ENCODE measurements at regions not wholly inside any gene's neighbourhood (a gene's known extent, or its start where the extent isn't known, plus 50 kb on each side); places are given as distances from the start of the nearest gene placed in this dataset.
"Not testable (repeated sequence)": the region's sequence is repeated elsewhere in the genome, so short reads cannot be mapped to it uniquely, and the experiment has no call there.

GRCh38 chr17:27365329-27365945, 71.5 kb downstream of the WSB1 start:
- not testable (repeated sequence) for H3K9ac ChIP-seq (ENCODE audit: low read length in 3 of 3); DNase-seq; H3K4me1 ChIP-seq (ENCODE audit: control insufficient read depth in 2 of 3, insufficient read depth in 2 of 3, low read depth in 1 of 3, low read length in 3 of 3); H3K9me3 ChIP-seq (ENCODE audit: control insufficient read depth in 2 of 3, insufficient read depth in 1 of 3, low read length in 3 of 3); FAIRE-seq; H3K4me3 ChIP-seq (ENCODE audit: low read length in 3 of 3); H3K36me3 ChIP-seq (ENCODE audit: control insufficient read depth in 2 of 3, insufficient read depth in 3 of 3, low read length in 3 of 3); H3K27me3 ChIP-seq (ENCODE audit: control insufficient read depth, insufficient read depth, low read length); H3K27ac ChIP-seq (ENCODE audit: low read depth in 2 of 2, low read length in 2 of 2)
- intact Hi-C loops (cut with DNase I): loop anchor here (10.0 kb wide), 1 partner anchor 229 kb away; no protein-coding TSS in a partner anchor

- no peaks in the 10 kb centered on the region for H3K9me3 ChIP-seq (ENCODE audit: control insufficient read depth in 2 of 3, insufficient read depth in 1 of 3, low read length in 3 of 3)
- no peak overlapping the region for H3K4me3 ChIP-seq (ENCODE audit: low read length in 3 of 3)
- FAIRE-seq (no peak), DNase-seq (no peak)
- intact Hi-C loops (cut with DNase I): loop anchor here (10.0 kb wide), 1 partner anchor 228 kb away; no protein-coding TSS in a partner anchor
- no peaks in the 10 kb centered on the region for H3K4me1 ChIP-seq (ENCODE audit: control insufficient read depth in 2 of 3, insufficient read depth in 2 of 3, low read depth in 1 of 3, low read length in 3 of 3)
- no peaks in the 10 kb centered on the region for H3K27me3 ChIP-seq (ENCODE audit: control insufficient read depth, insufficient read depth, low read length)
- TF ChIP-seq CTCF (IDR thresholded peaks at IDR 0.05; ENCODE audit: borderline replicate concordance, extremely low read depth, insufficient read depth): no peak
- H3K27ac ChIP-seq (ENCODE audit: low read depth in 2 of 2, low read length in 2 of 2): no peak overlapping the region
- no peak overlapping the region for H3K9ac ChIP-seq (ENCODE audit: low read length in 3 of 3)
- no peaks in the 10 kb centered on the region for H3K36me3 ChIP-seq (ENCODE audit: control insufficient read depth in 2 of 3, insufficient read depth in 3 of 3, low read length in 3 of 3)
Observed at GRCh38 chr17:27366437-27366836, 72.5 kb downstream of the WSB1 start.

GRCh38 chr17:27367121-27367981, 73.4 kb downstream of the WSB1 start:
- Histone ChIP-seq H3K4me3 (ENCODE audit: low read length in 3 of 3) (no peak overlapping the region), H3K4me1 (ENCODE audit: control insufficient read depth in 2 of 3, insufficient read depth in 2 of 3, low read depth in 1 of 3, low read length in 3 of 3) (no peaks in the 10 kb centered on the region), H3K36me3 (ENCODE audit: control insufficient read depth in 2 of 3, insufficient read depth in 3 of 3, low read length in 3 of 3) (no peaks in the 10 kb centered on the region), H3K27ac (ENCODE audit: low read depth in 2 of 2, low read length in 2 of 2) (no peak overlapping the region), H3K9ac (ENCODE audit: low read length in 3 of 3) (no peak overlapping the region), H3K9me3 (ENCODE audit: control insufficient read depth in 2 of 3, insufficient read depth in 1 of 3, low read length in 3 of 3) (no peaks in the 10 kb centered on the region), H3K27me3 (ENCODE audit: control insufficient read depth, insufficient read depth, low read length) (no peaks in the 10 kb centered on the region)
- no peak for FAIRE-seq
- intact Hi-C loops (cut with DNase I): loop anchor here (10.0 kb wide), 1 partner anchor 227 kb away; no protein-coding TSS in a partner anchor
- no peak for TF ChIP-seq CTCF (IDR thresholded peaks at IDR 0.05; ENCODE audit: borderline replicate concordance, extremely low read depth, insufficient read depth)
- DNase-seq: peak in 3 of 5 donors; percentile 60 to 68 (median 66)

- Histone ChIP-seq H3K36me3 (ENCODE audit: control insufficient read depth in 2 of 3, insufficient read depth in 3 of 3, low read length in 3 of 3) (no peaks in the 10 kb centered on the region), H3K4me3 (ENCODE audit: low read length in 3 of 3) (no peak overlapping the region), H3K27ac (ENCODE audit: low read depth in 2 of 2, low read length in 2 of 2) (no peak overlapping the region), H3K4me1 (ENCODE audit: control insufficient read depth in 2 of 3, insufficient read depth in 2 of 3, low read depth in 1 of 3, low read length in 3 of 3) (no peaks in the 10 kb centered on the region), H3K27me3 (ENCODE audit: control insufficient read depth, insufficient read depth, low read length) (no peaks in the 10 kb centered on the region), H3K9ac (ENCODE audit: low read length in 3 of 3) (no peak overlapping the region), H3K9me3 (ENCODE audit: control insufficient read depth in 2 of 3, insufficient read depth in 1 of 3, low read length in 3 of 3) (no peaks in the 10 kb centered on the region)
- DNase-seq (no peak), FAIRE-seq (no peak)
- TF ChIP-seq CTCF (IDR thresholded peaks at IDR 0.05; ENCODE audit: borderline replicate concordance, extremely low read depth, insufficient read depth): no peak
- intact Hi-C loops (cut with DNase I): loop anchor here (10.0 kb wide), 1 partner anchor 227 kb away; no protein-coding TSS in a partner anchor
Observed at GRCh38 chr17:27368151-27368795, 74.4 kb downstream of the WSB1 start.

All from kidney (tissue), 13 donors.